Vagina (tissue), 2 donors: ENCODE measurements at regions not wholly inside any gene's neighbourhood (a gene's known extent, or its start where the extent isn't known, plus 50 kb on each side); places are given as distances from the start of the nearest gene placed in this dataset.

ENCODE experiments used
- DNase-seq, 2 donors: peaks; one replicate each; pipeline ENCODE4 v3.0.0-alpha.2; 2017; ENCODE audit errors: extremely low spot score in 2 of 2
- H3K27ac ChIP-seq: fragments of 200-600 bp; sonication (generic); one replicate; pipeline ENCODE4 v1.5.1; 2019
- H3K27me3 ChIP-seq: fragments of 200-600 bp; sonication (generic); one replicate; pipeline ENCODE4 v1.5.1; 2019
- H3K36me3 ChIP-seq, 2 donors: fragments of 200-600 bp; sonication (generic); one replicate each; pipeline ENCODE4 v1.5.1; 2017 to 2019
- H3K4me1 ChIP-seq: fragments of 200-600 bp; sonication (generic); one replicate; pipeline ENCODE4 v1.5.1; 2019
- H3K4me3 ChIP-seq, 2 donors: fragments of 200-600 bp; sonication (generic); 1 replicate in 1 of 2; 2 replicates in 1 of 2; pipeline ENCODE4 v1.5.1; 2016 to 2019
- H3K9me3 ChIP-seq: fragments of 200-600 bp; sonication (generic); one replicate; pipeline ENCODE4 v1.5.1; 2019
- CTCF ChIP-seq, 3 experiments: fragments of 450-650 bp in 2 of 3; fragments of 200-600 bp in 1 of 3; sonication (generic) in 1 of 3; IDR thresholded peaks; one replicate each; pipeline ENCODE4 v1.5.1; 2017 to 2019; ENCODE audit warnings: antibody characterized with exemption in 3 of 3, mild to moderate bottlenecking in 2 of 3, moderate library complexity in 2 of 3
- POLR2A ChIP-seq, 2 donors: fragments of 450-650 bp; IDR thresholded peaks; one replicate each; pipeline ENCODE4 v1.6.1; 2017; ENCODE audit warnings: antibody characterized with exemption in 2 of 2, mild to moderate bottlenecking in 2 of 2, moderate library complexity in 2 of 2
- POLR2AphosphoS5 ChIP-seq, 2 donors: sonication (generic); formaldehyde crosslinking; IDR thresholded peaks; one replicate each; pipeline ENCODE4 v1.9.0; 2017; ENCODE audit warnings: antibody characterized with exemption in 2 of 2, mild to moderate bottlenecking in 2 of 2, low read depth in 1 of 2; ENCODE audit not compliant: insufficient read depth in 1 of 2
- intact Hi-C: fragments of 100-400 bp; cut with DNase I; formaldehyde crosslinking; loops from one replicate; pipeline ENCODE4 v1.15.1; 2023

GRCh38 chr5:96288845-96289185 is 144.2 kb downstream of the PCSK1 start:
- Histone ChIP-seq H3K4me3 (no peak overlapping the region), H3K9me3 (no peaks in the 10 kb centered on the region), H3K27me3 (no peaks in the 10 kb centered on the region), H3K4me1 (no peaks in the 10 kb centered on the region), H3K36me3 (no peaks in the 10 kb centered on the region), H3K27ac (no peak overlapping the region)
- DNase-seq = no peak
- intact Hi-C loops = no loop called here
- no peak for TF ChIP-seq POLR2AphosphoS5 (IDR thresholded peaks at IDR 0.05; ENCODE audit: insufficient read depth in 1 of 2, low read depth in 1 of 2)
- TF ChIP-seq CTCF (IDR thresholded peaks at IDR 0.05) = no peak
- no peak for TF ChIP-seq POLR2A (IDR thresholded peaks at IDR 0.05)

- no peak for DNase-seq
- Histone ChIP-seq H3K27ac (no peak overlapping the region), H3K27me3 (no peaks in the 10 kb centered on the region), H3K4me1 (no peaks in the 10 kb centered on the region), H3K4me3 (no peak overlapping the region), H3K36me3 (no peaks in the 10 kb centered on the region), H3K9me3 (no peaks in the 10 kb centered on the region)
- TF ChIP-seq POLR2A (IDR thresholded peaks at IDR 0.05) = no peak
- TF ChIP-seq CTCF (IDR thresholded peaks at IDR 0.05) = no peak
- TF ChIP-seq POLR2AphosphoS5 (IDR thresholded peaks at IDR 0.05; ENCODE audit: insufficient read depth in 1 of 2, low read depth in 1 of 2) = no peak
- intact Hi-C loops = no loop called here
Observed at GRCh38 chr5:96288166-96288844, 144.7 kb downstream of the PCSK1 start.

- intact Hi-C loops = no loop called here
- H3K36me3 ChIP-seq = no peaks in the 10 kb centered on the region
- TF ChIP-seq POLR2A (IDR thresholded peaks at IDR 0.05) (no peak), CTCF (IDR thresholded peaks at IDR 0.05) (no peak), POLR2AphosphoS5 (IDR thresholded peaks at IDR 0.05; ENCODE audit: insufficient read depth in 1 of 2, low read depth in 1 of 2) (no peak)
Observed at GRCh38 chr5:96287136-96287535, 145.9 kb downstream of the PCSK1 start.

GRCh38 chr5:96285823-96286222 is 147.2 kb downstream of the PCSK1 start:
- Histone ChIP-seq H3K9me3 (no peaks in the 10 kb centered on the region), H3K27ac (no peak overlapping the region), H3K4me3 (no peak overlapping the region), H3K4me1 (no peaks in the 10 kb centered on the region), H3K36me3 (no peaks in the 10 kb centered on the region), H3K27me3 (no peaks in the 10 kb centered on the region)
- DNase-seq = no peak
- intact Hi-C loops = no loop called here
- TF ChIP-seq POLR2A (IDR thresholded peaks at IDR 0.05) (no peak), POLR2AphosphoS5 (IDR thresholded peaks at IDR 0.05; ENCODE audit: insufficient read depth in 1 of 2, low read depth in 1 of 2) (no peak), CTCF (IDR thresholded peaks at IDR 0.05) (no peak)

More at GRCh38 chr5:96287136-96287535, 145.9 kb downstream of the PCSK1 start:
- Histone ChIP-seq H3K4me1 (no peaks in the 10 kb centered on the region), H3K4me3 (no peak overlapping the region), H3K9me3 (no peaks in the 10 kb centered on the region), H3K27ac (no peak overlapping the region), H3K27me3 (no peaks in the 10 kb centered on the region)
- DNase-seq = no peak

- no peak overlapping the region for H3K27ac ChIP-seq
- no peak for DNase-seq
- H3K4me1 ChIP-seq = no peaks in the 10 kb centered on the region
- H3K27me3 ChIP-seq = no peaks in the 10 kb centered on the region
- no peaks in the 10 kb centered on the region for H3K36me3 ChIP-seq
- TF ChIP-seq POLR2A (IDR thresholded peaks at IDR 0.05) (no peak), CTCF (IDR thresholded peaks at IDR 0.05) (no peak), POLR2AphosphoS5 (IDR thresholded peaks at IDR 0.05; ENCODE audit: insufficient read depth in 1 of 2, low read depth in 1 of 2) (no peak)
- no peaks in the 10 kb centered on the region for H3K9me3 ChIP-seq
- intact Hi-C loops = no loop called here
- H3K4me3 ChIP-seq = no peak overlapping the region
Observed at GRCh38 chr5:96284727-96285389, 148.2 kb downstream of the PCSK1 start.
